ENCODE measurements at regions not wholly inside any gene's neighbourhood (a gene's known extent, or its start where the extent isn't known, plus 50 kb on each side); places are given as distances from the start of the nearest gene placed in this dataset.

GRCh38 chr10:2599571-2599970 is 467.8 kb upstream of the PFKP start:
- no peak overlapping the region for H3K9ac ChIP-seq (ENCODE audit: low read depth, low read length)
- ATAC-seq (ENCODE audit: insufficient read depth, low read depth) = no peak

GRCh38 chr10:2592360-2593160 is 474.8 kb upstream of the PFKP start:
- no peak overlapping the region for H3K4me3 ChIP-seq (ENCODE audit: low read depth in 1 of 2, low read length in 2 of 2)
- H3K79me2 ChIP-seq (ENCODE audit: insufficient read depth, low read length) = no peaks in the 10 kb centered on the region
- no peaks in the 10 kb centered on the region for H3K36me3 ChIP-seq (ENCODE audit: insufficient read depth, low read length)
- no peak overlapping the region for H3K27ac ChIP-seq (ENCODE audit: low read length)
- TF ChIP-seq EZH2 (IDR thresholded peaks at IDR 0.05; ENCODE audit: borderline replicate concordance, low read depth, low read length, severe bottlenecking) = no peak
- no peak for TF ChIP-seq CTCF (IDR thresholded peaks at IDR 0.05; ENCODE audit: borderline replicate concordance, extremely low read depth, low read length, poor library complexity, severe bottlenecking)
- peaks cover 4% of the 10 kb centered on the region for H3K9me3 ChIP-seq (ENCODE audit: insufficient read depth, low read length, severe bottlenecking)
- no peaks in the 10 kb centered on the region for H4K20me1 ChIP-seq (ENCODE audit: insufficient read depth, low read length)
- no peaks in the 10 kb centered on the region for H3K27me3 ChIP-seq (ENCODE audit: insufficient read depth, low read length, poor library complexity)
- DNase-seq (no peak), ATAC-seq (ENCODE audit: insufficient read depth, low read depth) (no peak)
- no peak overlapping the region for H3K4me2 ChIP-seq (ENCODE audit: insufficient read depth, low read length)
- H3K9ac ChIP-seq (ENCODE audit: low read depth, low read length) = no peak overlapping the region
- H2AFZ ChIP-seq (ENCODE audit: low read depth, low read length) = no peak overlapping the region
- H3K4me1 ChIP-seq (ENCODE audit: insufficient read depth, low read length) = no peaks in the 10 kb centered on the region

More at GRCh38 chr10:2599571-2599970, 467.8 kb upstream of the PFKP start:
- H4K20me1 ChIP-seq (ENCODE audit: insufficient read depth, low read length) = no peaks in the 10 kb centered on the region
- H3K79me2 ChIP-seq (ENCODE audit: insufficient read depth, low read length) = no peaks in the 10 kb centered on the region
- no peak overlapping the region for H3K4me3 ChIP-seq (ENCODE audit: low read depth in 1 of 2, low read length in 2 of 2)
- H2AFZ ChIP-seq (ENCODE audit: low read depth, low read length) = no peak overlapping the region
- DNase-seq = no peak
- no peak overlapping the region for H3K27ac ChIP-seq (ENCODE audit: low read length)
- no peaks in the 10 kb centered on the region for H3K4me1 ChIP-seq (ENCODE audit: insufficient read depth, low read length)
- peaks cover 4% of the 10 kb centered on the region for H3K9me3 ChIP-seq (ENCODE audit: insufficient read depth, low read length, severe bottlenecking)
- no peak overlapping the region for H3K4me2 ChIP-seq (ENCODE audit: insufficient read depth, low read length)
- no peaks in the 10 kb centered on the region for H3K36me3 ChIP-seq (ENCODE audit: insufficient read depth, low read length)
- H3K27me3 ChIP-seq (ENCODE audit: insufficient read depth, low read length, poor library complexity) = no peaks in the 10 kb centered on the region
- TF ChIP-seq EZH2 (IDR thresholded peaks at IDR 0.05; ENCODE audit: borderline replicate concordance, low read depth, low read length, severe bottlenecking) (no peak), CTCF (IDR thresholded peaks at IDR 0.05; ENCODE audit: borderline replicate concordance, extremely low read depth, low read length, poor library complexity, severe bottlenecking) (no peak)

- Histone ChIP-seq H2AFZ (ENCODE audit: low read depth, low read length) (no peak overlapping the region), H3K27ac (ENCODE audit: low read length) (no peak overlapping the region), H4K20me1 (ENCODE audit: insufficient read depth, low read length) (no peaks in the 10 kb centered on the region), H3K9me3 (ENCODE audit: insufficient read depth, low read length, severe bottlenecking) (no peaks in the 10 kb centered on the region), H3K9ac (ENCODE audit: low read depth, low read length) (no peak overlapping the region), H3K79me2 (ENCODE audit: insufficient read depth, low read length) (no peaks in the 10 kb centered on the region), H3K4me2 (ENCODE audit: insufficient read depth, low read length) (no peak overlapping the region), H3K4me3 (ENCODE audit: low read depth in 1 of 2, low read length in 2 of 2) (no peak overlapping the region), H3K4me1 (ENCODE audit: insufficient read depth, low read length) (no peaks in the 10 kb centered on the region), H3K36me3 (ENCODE audit: insufficient read depth, low read length) (no peaks in the 10 kb centered on the region), H3K27me3 (ENCODE audit: insufficient read depth, low read length, poor library complexity) (no peaks in the 10 kb centered on the region)
- no peak for DNase-seq
- TF ChIP-seq CTCF (IDR thresholded peaks at IDR 0.05; ENCODE audit: borderline replicate concordance, extremely low read depth, low read length, poor library complexity, severe bottlenecking) = no peak
- no peak for TF ChIP-seq EZH2 (IDR thresholded peaks at IDR 0.05; ENCODE audit: borderline replicate concordance, low read depth, low read length, severe bottlenecking)
- ATAC-seq (ENCODE audit: insufficient read depth, low read depth) = no peak
These were observed 478.2 kb upstream of the PFKP start for GRCh38 chr10:2589196-2589595.

Data from DND-41 (cell line).